Omental fat pad (tissue), 3 donors: ENCODE measurements at regions not wholly inside any gene's neighbourhood (a gene's known extent, or its start where the extent isn't known, plus 50 kb on each side); places are given as distances from the start of the nearest gene placed in this dataset.

ENCODE experiments used
- ATAC-seq: fragments of 150-250 bp; one replicate; pipeline ENCODE4 v1.9.1; 2016; ENCODE audit warnings: mild to moderate bottlenecking, moderate library complexity; ENCODE audit not compliant: low FRiP score
- DNase-seq: peaks from one replicate; pipeline ENCODE4 v3.0.0-alpha.2; 2019; ENCODE audit warnings: low spot score
- TF ChIP-seq, protein P1 (sequence below), 3 donors: fragments of 450-650 bp; IDR thresholded peaks; one replicate each; pipeline ENCODE4 v1.5.1; 2016 to 2017; ENCODE audit warnings: antibody characterized with exemption in 3 of 3, mild to moderate bottlenecking in 3 of 3, moderate library complexity in 2 of 3

DNA sequence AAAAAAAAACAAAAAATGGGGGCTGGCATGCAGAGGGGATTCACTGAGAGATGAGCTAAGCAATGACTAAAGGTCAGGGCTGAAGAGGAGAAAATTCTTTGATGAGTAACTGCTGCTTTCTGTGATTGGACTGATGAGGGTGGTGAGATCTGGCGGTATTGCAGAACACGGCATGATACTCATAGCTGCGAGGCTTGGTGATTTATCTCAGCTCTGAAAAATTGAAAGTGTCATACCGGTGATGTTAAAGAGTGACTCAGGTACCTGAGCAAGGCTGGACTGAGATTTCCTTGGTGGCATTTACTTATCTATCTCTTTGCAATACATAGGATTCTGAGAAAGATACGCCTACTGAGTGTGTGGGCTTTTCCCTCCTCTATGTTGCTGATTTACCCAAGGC is 204.1 kb upstream of the DDX53 start:
- ATAC-seq (no peak), DNase-seq (no peak)
- TF ChIP-seq, protein P1, sequence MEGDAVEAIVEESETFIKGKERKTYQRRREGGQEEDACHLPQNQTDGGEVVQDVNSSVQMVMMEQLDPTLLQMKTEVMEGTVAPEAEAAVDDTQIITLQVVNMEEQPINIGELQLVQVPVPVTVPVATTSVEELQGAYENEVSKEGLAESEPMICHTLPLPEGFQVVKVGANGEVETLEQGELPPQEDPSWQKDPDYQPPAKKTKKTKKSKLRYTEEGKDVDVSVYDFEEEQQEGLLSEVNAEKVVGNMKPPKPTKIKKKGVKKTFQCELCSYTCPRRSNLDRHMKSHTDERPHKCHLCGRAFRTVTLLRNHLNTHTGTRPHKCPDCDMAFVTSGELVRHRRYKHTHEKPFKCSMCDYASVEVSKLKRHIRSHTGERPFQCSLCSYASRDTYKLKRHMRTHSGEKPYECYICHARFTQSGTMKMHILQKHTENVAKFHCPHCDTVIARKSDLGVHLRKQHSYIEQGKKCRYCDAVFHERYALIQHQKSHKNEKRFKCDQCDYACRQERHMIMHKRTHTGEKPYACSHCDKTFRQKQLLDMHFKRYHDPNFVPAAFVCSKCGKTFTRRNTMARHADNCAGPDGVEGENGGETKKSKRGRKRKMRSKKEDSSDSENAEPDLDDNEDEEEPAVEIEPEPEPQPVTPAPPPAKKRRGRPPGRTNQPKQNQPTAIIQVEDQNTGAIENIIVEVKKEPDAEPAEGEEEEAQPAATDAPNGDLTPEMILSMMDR (IDR thresholded peaks at IDR 0.05): no peak

DNA sequence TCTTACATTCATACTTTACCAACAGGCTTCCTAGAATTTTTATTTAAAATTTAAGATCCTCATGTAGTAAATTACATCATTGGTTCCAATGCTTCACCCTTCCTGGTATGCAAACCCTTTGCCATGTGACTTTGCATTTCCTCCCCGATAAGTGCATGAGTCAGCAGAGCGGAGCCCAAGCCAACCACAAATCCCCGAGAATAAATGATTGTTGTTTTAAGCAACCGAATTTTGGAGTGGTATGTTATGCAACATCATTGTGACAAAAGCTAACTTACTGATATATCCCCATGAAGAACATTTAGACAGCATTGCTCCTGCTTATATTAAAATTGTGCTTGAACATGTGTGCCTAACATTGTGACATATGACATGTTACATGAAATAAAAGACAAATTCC is 199.4 kb upstream of the DDX53 start:
- no peak for DNase-seq
- TF ChIP-seq, protein P1 (IDR thresholded peaks at IDR 0.05): no peak
- peak; percentile 48 for ATAC-seq

DNA sequence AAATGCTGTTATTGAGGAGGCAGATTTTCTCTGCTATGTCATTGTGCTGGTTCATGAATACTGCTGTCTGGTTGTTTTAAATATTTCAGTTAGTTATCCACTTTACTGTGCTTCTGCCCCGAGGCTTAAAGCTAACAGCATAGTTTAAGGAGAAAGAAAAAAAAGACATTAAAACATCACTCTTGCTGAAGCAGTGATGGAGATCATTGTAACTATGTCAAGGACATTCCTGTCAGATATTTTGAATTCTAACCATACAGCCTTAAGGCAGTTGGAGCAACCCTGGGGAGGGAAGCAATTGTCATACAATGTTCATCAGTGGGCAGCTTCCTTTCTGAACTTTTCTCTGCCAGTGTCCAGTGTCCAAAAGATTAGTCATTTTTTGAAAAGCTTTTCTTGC is 199.0 kb upstream of the DDX53 start:
- DNase-seq: no peak
- TF ChIP-seq, protein P1 (IDR thresholded peaks at IDR 0.05): no peak
- no peak for ATAC-seq

DNA sequence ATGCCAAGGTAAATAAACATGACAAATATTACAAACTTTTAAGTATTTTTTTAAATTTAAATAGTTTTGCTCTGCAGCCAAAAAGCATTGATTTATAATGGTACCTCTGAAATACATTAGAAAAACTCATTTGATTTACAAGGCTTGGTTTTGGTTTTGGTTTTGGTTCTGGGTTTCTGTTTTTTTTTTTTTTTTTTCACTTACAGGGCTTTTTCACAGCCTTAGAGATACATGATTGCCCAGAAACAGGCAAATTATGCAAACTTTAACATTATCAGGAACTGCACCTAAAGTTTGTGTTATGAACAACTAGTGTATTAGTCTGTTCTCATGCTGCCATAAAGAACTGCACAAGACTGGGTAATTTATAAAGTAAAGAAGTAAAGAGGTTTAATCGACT is 196.4 kb upstream of the DDX53 start:
- no peak for ATAC-seq

DNA sequence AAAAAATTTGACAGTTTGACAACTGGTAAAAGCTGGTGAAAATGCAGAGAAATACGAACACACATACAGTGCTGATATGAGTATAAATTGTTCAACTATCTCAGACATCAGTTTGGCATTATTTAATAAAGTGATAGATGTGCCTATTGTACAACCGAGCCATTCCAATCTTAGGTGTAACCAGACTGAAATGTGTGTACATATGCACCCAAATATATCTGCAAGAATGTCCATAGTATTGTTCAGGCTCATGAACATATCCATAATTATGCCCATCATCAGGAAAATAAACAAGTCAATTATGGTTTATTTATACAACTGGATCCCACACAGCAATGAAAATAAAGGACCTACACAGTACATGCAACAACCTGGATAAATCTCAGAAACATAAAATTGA is 188.9 kb upstream of the DDX53 start:
- ATAC-seq (no peak), DNase-seq (no peak)
- TF ChIP-seq, protein P1 (IDR thresholded peaks at IDR 0.05): no peak

More for the DNA sequence above, 196.4 kb upstream of the DDX53 start:
- no peak for DNase-seq
- TF ChIP-seq, protein P1 (IDR thresholded peaks at IDR 0.05): no peak

DNA sequence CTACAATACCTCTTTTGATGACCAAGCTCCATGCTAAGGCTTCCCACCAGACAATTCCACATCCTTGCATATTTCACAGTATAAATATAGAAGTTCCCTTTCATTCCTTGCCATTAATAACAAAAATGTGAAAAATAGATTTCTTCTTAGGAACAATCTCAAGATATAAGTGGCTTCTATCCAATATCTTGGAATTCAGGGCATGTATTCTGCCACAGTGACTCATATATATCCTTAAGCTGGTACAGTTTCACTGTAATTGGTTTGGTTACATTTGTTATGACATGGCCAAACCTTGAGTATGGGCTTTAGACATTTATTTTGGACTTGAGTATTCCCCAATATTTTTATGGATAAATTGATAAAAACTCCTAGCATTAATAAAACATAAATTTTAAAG is 181.7 kb upstream of the DDX53 start:
- ATAC-seq (no peak), DNase-seq (no peak)
- TF ChIP-seq, protein P1 (IDR thresholded peaks at IDR 0.05): no peak

DNA sequence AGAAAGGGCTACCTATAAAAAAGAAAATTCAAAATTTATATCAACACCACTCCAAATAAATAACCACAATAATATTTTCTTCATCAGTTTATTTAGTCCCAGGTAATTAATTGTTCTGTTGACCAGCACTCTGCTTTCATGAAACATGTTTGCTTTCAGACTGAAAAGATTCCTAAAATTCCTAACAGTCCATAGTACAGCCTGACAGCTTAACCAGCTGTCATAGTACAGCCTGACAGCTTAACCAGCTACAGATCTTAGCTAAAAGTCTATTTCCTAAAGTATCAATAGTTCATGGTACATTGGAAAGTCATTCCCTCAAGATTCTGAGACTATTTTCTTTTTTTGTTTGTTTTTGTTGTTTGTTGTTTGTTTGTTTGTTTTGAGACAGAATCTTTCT is 144.1 kb upstream of the DDX53 start:
- DNase-seq (no peak), ATAC-seq (no peak)
- TF ChIP-seq, protein P1 (IDR thresholded peaks at IDR 0.05): no peak
